ENCODE measurements at regions not wholly inside any gene's neighbourhood (a gene's known extent, or its start where the extent isn't known, plus 50 kb on each side); places are given as distances from the start of the nearest gene placed in this dataset.

- Histone ChIP-seq H3K27ac (no peak overlapping the region), H3K4me3 (ENCODE audit: low read depth, low read length) (no peak overlapping the region), H3K4me1 (no peaks in the 10 kb centered on the region), H2AFZ (no peak overlapping the region), H3K9me3 (ENCODE audit: control insufficient read depth, low read length) (no peaks in the 10 kb centered on the region), H3K27me3 (ENCODE audit: control insufficient read depth, insufficient read depth, low read length) (no peaks in the 10 kb centered on the region), H3K79me2 (no peaks in the 10 kb centered on the region), H3K4me2 (ENCODE audit: low read length) (no peak overlapping the region), H3K36me3 (ENCODE audit: control insufficient read depth, insufficient read depth, low read length) (no peaks in the 10 kb centered on the region), H3K9ac (no peak overlapping the region)
- TF ChIP-seq CTCF (IDR thresholded peaks at IDR 0.05), result no peak
These were observed 260.2 kb downstream of the PHF14 start for GRCh38 chr7:11233871-11234270.

- no peaks in the 10 kb centered on the region for H3K27me3 ChIP-seq (ENCODE audit: control insufficient read depth, insufficient read depth, low read length)
- no peak overlapping the region for H3K27ac ChIP-seq
- H3K4me1 ChIP-seq, result no peaks in the 10 kb centered on the region
- no peak overlapping the region for H2AFZ ChIP-seq
- H3K4me3 ChIP-seq (ENCODE audit: low read depth, low read length), result no peak overlapping the region
- no peak overlapping the region for H3K4me2 ChIP-seq (ENCODE audit: low read length)
- no peaks in the 10 kb centered on the region for H3K9me3 ChIP-seq (ENCODE audit: control insufficient read depth, low read length)
- no peaks in the 10 kb centered on the region for H3K79me2 ChIP-seq
- H3K9ac ChIP-seq, result no peak overlapping the region
- no peaks in the 10 kb centered on the region for H3K36me3 ChIP-seq (ENCODE audit: control insufficient read depth, insufficient read depth, low read length)
- TF ChIP-seq CTCF (IDR thresholded peaks at IDR 0.05), result no peak
These were observed 261.8 kb downstream of the PHF14 start for GRCh38 chr7:11235491-11235890.

- no peaks in the 10 kb centered on the region for H3K9me3 ChIP-seq (ENCODE audit: control insufficient read depth, low read length)
- no peak overlapping the region for H3K4me2 ChIP-seq (ENCODE audit: low read length)
- no peaks in the 10 kb centered on the region for H3K4me1 ChIP-seq
- H3K27me3 ChIP-seq (ENCODE audit: control insufficient read depth, insufficient read depth, low read length), result no peaks in the 10 kb centered on the region
- TF ChIP-seq CTCF (IDR thresholded peaks at IDR 0.05), result no peak
- H3K79me2 ChIP-seq, result no peaks in the 10 kb centered on the region
- no peak overlapping the region for H3K9ac ChIP-seq
- H3K27ac ChIP-seq, result no peak overlapping the region
- H3K4me3 ChIP-seq (ENCODE audit: low read depth, low read length), result no peak overlapping the region
- H3K36me3 ChIP-seq (ENCODE audit: control insufficient read depth, insufficient read depth, low read length), result no peaks in the 10 kb centered on the region
- no peak overlapping the region for H2AFZ ChIP-seq
These were observed 263.0 kb downstream of the PHF14 start for GRCh38 chr7:11236680-11237079.

GRCh38 chr7:11237742-11238141 lies 264.1 kb downstream of the PHF14 start:
- H3K4me1 ChIP-seq, result no peaks in the 10 kb centered on the region
- H3K9me3 ChIP-seq (ENCODE audit: control insufficient read depth, low read length), result no peaks in the 10 kb centered on the region
- H3K9ac ChIP-seq, result no peak overlapping the region
- no peaks in the 10 kb centered on the region for H3K27me3 ChIP-seq (ENCODE audit: control insufficient read depth, insufficient read depth, low read length)
- no peak overlapping the region for H3K4me3 ChIP-seq (ENCODE audit: low read depth, low read length)
- no peak overlapping the region for H3K27ac ChIP-seq
- H3K79me2 ChIP-seq, result no peaks in the 10 kb centered on the region
- peak overlapping the region; percentile 75 for H2AFZ ChIP-seq
- no peak for TF ChIP-seq CTCF (IDR thresholded peaks at IDR 0.05)
- no peak overlapping the region for H3K4me2 ChIP-seq (ENCODE audit: low read length)
- no peaks in the 10 kb centered on the region for H3K36me3 ChIP-seq (ENCODE audit: control insufficient read depth, insufficient read depth, low read length)

GRCh38 chr7:11239316-11239715 lies 265.6 kb downstream of the PHF14 start:
- H3K9me3 ChIP-seq (ENCODE audit: control insufficient read depth, low read length), result no peaks in the 10 kb centered on the region
- H3K4me1 ChIP-seq, result no peaks in the 10 kb centered on the region
- no peak overlapping the region for H2AFZ ChIP-seq
- no peaks in the 10 kb centered on the region for H3K36me3 ChIP-seq (ENCODE audit: control insufficient read depth, insufficient read depth, low read length)
- no peak overlapping the region for H3K4me2 ChIP-seq (ENCODE audit: low read length)
- no peaks in the 10 kb centered on the region for H3K27me3 ChIP-seq (ENCODE audit: control insufficient read depth, insufficient read depth, low read length)
- no peaks in the 10 kb centered on the region for H3K79me2 ChIP-seq
- H3K4me3 ChIP-seq (ENCODE audit: low read depth, low read length), result no peak overlapping the region
- H3K27ac ChIP-seq, result no peak overlapping the region
- H3K9ac ChIP-seq, result no peak overlapping the region
- no peak for TF ChIP-seq CTCF (IDR thresholded peaks at IDR 0.05)

All from parathyroid adenoma (tissue), 2 donors.